Upper lobe of left lung (tissue), 6 donors: ENCODE measurements at regions not wholly inside any gene's neighbourhood (a gene's known extent, or its start where the extent isn't known, plus 50 kb on each side); places are given as distances from the start of the nearest gene placed in this dataset.

Experiments used
- ATAC-seq, 2 donors: fragments of 200-7000 bp; cut with Tn5 transposase; one replicate each; pipeline ENCODE4 v1.9.1; 2022; ENCODE audit warnings: mild to moderate bottlenecking in 2 of 2, moderate library complexity in 2 of 2; ENCODE audit not compliant: low FRiP score in 2 of 2
- DNase-seq, 2 donors: peaks; one replicate each; pipeline ENCODE4 v3.0.0-alpha.2; 2019 to 2020
- H3K27ac ChIP-seq, 4 donors: fragments of 200-600 bp; sonication (generic); one replicate each; pipeline ENCODE4 v1.5.1; 2016 to 2019
- H3K27me3 ChIP-seq, 4 donors: fragments of 200-600 bp; sonication (generic); one replicate each; pipeline ENCODE4 v1.5.1; 2017 to 2019
- H3K36me3 ChIP-seq, 4 donors: fragments of 200-600 bp; sonication (generic); one replicate each; pipeline ENCODE4 v1.5.1; 2016 to 2019
- H3K4me1 ChIP-seq, 4 donors: fragments of 200-600 bp; sonication (generic); one replicate each; pipeline ENCODE4 v1.5.1; 2018 to 2019
- H3K4me3 ChIP-seq, 4 donors: fragments of 200-600 bp; sonication (generic); one replicate each; pipeline ENCODE4 v1.5.1; 2017 to 2019; ENCODE audit warnings: mild to moderate bottlenecking in 2 of 4, moderate library complexity in 1 of 4
- H3K9me3 ChIP-seq, 4 donors: fragments of 200-600 bp; sonication (generic); one replicate each; pipeline ENCODE4 v1.5.1; 2018 to 2019
- EP300 ChIP-seq, 4 donors: sonication (generic); formaldehyde crosslinking; IDR thresholded peaks; one replicate each; pipeline ENCODE4 v1.5.1; 2017; ENCODE audit warnings: antibody characterized with exemption in 4 of 4, control low read depth in 2 of 4
- POLR2A ChIP-seq, 4 donors: fragments of 450-650 bp; IDR thresholded peaks; one replicate each; pipeline ENCODE4 v1.5.1; 2016 to 2017; ENCODE audit warnings: antibody characterized with exemption in 4 of 4, mild to moderate bottlenecking in 2 of 4
- POLR2AphosphoS5 ChIP-seq, 2 donors: sonication (generic); formaldehyde crosslinking; IDR thresholded peaks; one replicate each; pipeline ENCODE4 v1.5.1; 2017; ENCODE audit warnings: antibody characterized with exemption in 2 of 2
- WGBS, 2 donors: methylation state at CpG; one replicate each; pipeline ENCODE4 v1.1.5; 2017 to 2018; 5-methylcytosine and 5-hydroxymethylcytosine counted together
- TF ChIP-seq, protein P1 (sequence below), 6 experiments: fragments of 450-650 bp in 4 of 6; fragments of 200-600 bp in 2 of 6; sonication (generic) in 2 of 6; IDR thresholded peaks; one replicate each; pipeline ENCODE4 v1.5.1; 2016 to 2019; ENCODE audit warnings: antibody characterized with exemption in 6 of 6
- donor health status: DM: no; HTN: no; CAD: no; lungs with moderate emphysema.
- donor health status: DM: no; HTN: yes; CAD: no; lungs with severe emphysema.

DNA sequence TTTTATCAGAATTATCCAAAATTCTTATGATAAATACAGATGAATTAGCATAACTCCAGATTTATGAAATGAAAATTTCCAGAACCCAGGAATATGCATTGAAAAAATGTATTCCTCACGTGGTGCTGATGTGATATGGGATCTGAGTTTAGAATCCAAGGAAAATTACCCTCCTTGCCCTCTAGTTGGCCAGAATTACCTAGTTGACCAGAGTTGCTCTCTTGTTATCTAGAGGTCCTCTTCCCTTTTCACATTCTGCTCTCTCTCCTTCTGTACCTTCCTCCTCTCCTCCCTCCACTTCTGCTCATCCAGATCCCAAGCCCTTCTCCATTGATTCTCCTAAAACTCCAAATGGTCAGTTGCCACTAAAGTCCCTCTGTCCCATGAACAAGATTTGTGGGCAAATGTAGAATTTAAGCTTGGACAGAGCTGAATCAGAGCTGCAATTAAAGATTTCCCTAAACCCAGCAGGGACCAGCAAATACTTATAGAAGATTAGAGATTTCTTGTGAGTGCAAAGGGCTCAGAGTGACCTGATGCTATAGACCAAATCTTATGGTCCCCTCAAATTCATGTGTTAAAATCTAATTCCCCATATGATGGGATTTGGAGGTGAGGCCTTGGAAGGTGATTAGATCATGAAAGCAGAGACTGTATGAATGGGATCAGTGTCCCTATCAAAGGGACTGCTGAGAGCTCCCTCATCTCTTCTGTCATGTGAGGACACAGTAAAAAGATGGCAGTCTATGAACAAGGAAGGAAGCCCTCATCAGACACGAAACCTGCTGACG, 103.2 kb upstream of the IGLL5 start:
- Histone ChIP-seq H3K36me3 (no peaks in the 10 kb centered on the region), H3K4me1 (no peaks in the 10 kb centered on the region), H3K4me3 (no peak overlapping the region), H3K9me3 (no peaks in the 10 kb centered on the region), H3K27ac (no peak overlapping the region), H3K27me3 (no peaks in the 10 kb centered on the region)
- no peak for DNase-seq
- TF ChIP-seq POLR2AphosphoS5 (IDR thresholded peaks at IDR 0.05) (no peak), EP300 (IDR thresholded peaks at IDR 0.05) (no peak)
- ATAC-seq: no peak
- WGBS, 2 donors: 57 to 63% methylated on average over 3 of the region's 3 CpGs

DNA sequence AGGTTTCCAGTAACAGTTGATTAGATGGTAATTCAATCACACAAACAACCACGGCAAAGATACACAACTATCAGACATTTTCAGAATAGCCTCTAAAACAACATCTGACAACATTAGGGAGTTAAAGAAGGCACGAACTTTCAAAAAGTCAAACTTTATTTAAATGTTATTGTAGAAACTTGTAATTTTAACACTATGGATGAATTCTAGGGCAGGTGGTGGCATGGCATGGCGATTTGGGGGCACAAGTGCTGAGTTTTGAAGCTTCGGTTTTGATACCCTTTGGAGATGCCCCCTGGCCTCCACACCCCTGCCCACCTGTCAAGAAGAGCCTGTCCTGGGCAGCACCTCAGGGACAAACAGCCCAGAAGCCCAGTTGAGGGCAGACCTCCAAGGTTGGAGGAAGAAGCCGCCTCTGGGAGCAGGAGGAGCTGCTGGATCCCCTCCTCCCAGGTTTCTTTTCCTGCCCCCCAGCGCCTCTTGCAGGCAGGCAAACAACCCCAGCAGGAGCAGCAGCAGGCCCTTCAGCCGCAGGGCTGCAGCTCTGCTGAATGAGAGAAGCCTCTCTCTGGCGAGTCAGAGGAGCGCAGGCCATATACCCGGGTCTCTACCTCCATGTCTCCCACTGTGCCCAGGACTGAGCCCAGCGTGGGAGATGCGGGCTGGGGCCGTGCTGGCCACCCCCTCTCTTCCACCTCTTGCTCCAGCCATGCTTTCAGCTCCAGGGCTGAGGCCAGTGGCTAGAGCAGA, 102.1 kb upstream of the IGLL5 start:
- H3K4me1 ChIP-seq: no peaks in the 10 kb centered on the region
- DNase-seq (peak in 1 of 2 donors; percentile 53), ATAC-seq (peak in 1 of 2 donors; percentile 50)
- no peak overlapping the region for H3K27ac ChIP-seq
- no peaks in the 10 kb centered on the region for H3K36me3 ChIP-seq
- H3K4me3 ChIP-seq: no peak overlapping the region
- TF ChIP-seq POLR2AphosphoS5 (IDR thresholded peaks at IDR 0.05) (no peak), EP300 (IDR thresholded peaks at IDR 0.05) (no peak), POLR2A (IDR thresholded peaks at IDR 0.05) (no peak)
- TF ChIP-seq, protein P1, sequence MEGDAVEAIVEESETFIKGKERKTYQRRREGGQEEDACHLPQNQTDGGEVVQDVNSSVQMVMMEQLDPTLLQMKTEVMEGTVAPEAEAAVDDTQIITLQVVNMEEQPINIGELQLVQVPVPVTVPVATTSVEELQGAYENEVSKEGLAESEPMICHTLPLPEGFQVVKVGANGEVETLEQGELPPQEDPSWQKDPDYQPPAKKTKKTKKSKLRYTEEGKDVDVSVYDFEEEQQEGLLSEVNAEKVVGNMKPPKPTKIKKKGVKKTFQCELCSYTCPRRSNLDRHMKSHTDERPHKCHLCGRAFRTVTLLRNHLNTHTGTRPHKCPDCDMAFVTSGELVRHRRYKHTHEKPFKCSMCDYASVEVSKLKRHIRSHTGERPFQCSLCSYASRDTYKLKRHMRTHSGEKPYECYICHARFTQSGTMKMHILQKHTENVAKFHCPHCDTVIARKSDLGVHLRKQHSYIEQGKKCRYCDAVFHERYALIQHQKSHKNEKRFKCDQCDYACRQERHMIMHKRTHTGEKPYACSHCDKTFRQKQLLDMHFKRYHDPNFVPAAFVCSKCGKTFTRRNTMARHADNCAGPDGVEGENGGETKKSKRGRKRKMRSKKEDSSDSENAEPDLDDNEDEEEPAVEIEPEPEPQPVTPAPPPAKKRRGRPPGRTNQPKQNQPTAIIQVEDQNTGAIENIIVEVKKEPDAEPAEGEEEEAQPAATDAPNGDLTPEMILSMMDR (IDR thresholded peaks at IDR 0.05): no peak
- no peaks in the 10 kb centered on the region for H3K9me3 ChIP-seq
- WGBS, 2 donors: 84 to 88% methylated on average over 4 to 10 of the region's 13 CpGs
- H3K27me3 ChIP-seq: no peaks in the 10 kb centered on the region

DNA sequence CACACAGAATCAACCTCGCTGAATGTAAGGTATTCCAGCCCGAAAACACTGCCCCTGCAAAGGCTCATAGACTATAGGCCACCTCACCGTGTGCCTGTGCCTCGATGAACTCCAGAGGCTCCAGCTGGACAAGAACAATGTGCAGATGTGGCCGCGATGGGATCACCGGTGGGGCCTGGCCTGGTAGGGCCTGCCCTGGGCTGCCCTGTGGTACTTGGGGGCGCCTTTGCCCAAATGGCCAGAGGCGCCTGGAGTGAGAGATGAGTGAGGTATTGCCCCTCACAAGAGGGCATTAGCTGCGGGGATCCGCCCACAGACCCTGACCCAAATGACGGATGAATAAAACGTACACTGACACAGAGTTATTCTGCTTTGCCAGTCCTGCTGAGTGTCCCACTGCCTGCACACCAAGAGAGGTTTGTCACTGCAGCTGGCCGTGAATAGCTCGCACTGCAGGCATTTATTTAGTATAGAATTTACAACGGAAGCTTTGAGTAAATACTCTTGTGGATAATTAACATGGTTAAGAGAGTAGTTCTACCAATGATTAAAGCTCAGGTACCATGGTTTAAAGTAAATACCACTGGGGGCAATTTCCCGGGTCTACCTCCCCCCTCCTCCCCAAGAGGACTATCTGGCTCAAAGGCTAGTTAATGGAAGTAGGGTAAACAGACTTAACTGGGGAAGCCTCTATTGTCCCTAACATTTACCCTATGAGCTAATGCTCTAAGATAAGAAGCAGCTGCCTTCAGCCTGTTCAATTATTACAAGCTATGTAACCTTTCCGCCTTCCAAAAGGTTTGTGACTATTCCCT, 101.1 kb upstream of the IGLL5 start:
- Histone ChIP-seq H3K4me1 (no peaks in the 10 kb centered on the region), H3K36me3 (no peaks in the 10 kb centered on the region), H3K4me3 (no peak overlapping the region), H3K9me3 (no peaks in the 10 kb centered on the region), H3K27ac (no peak overlapping the region), H3K27me3 (no peaks in the 10 kb centered on the region)
- DNase-seq (no peak), ATAC-seq (no peak)
- WGBS, 2 donors: 73 to 79% methylated on average over 13 to 18 of the region's 18 CpGs
- no peak for TF ChIP-seq POLR2A (IDR thresholded peaks at IDR 0.05)
- TF ChIP-seq, protein P1 (IDR thresholded peaks at IDR 0.05): no peak
- no peak for TF ChIP-seq EP300 (IDR thresholded peaks at IDR 0.05)
- no peak for TF ChIP-seq POLR2AphosphoS5 (IDR thresholded peaks at IDR 0.05)

DNA sequence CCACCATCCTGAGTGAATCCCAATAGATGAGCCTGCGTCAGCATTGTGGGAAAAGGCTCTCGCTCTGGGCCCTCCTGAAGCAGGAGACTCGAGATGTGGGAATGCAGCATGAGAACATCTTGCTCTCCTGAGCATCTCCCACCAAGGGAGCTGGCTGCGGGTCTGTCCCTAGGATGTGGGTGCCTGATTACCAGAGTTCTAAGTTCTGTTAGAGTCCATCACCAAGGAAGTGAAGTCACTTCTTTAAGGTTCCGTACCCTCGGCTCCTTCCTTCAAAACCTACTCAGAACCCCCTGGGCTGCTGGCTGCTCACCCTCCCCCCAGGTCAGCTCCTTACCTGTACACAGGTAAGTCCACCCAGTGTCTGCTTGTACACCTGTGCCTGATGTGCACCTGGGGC, 100.5 kb upstream of the IGLL5 start:
- Histone ChIP-seq H3K27ac (no peak overlapping the region), H3K4me1 (no peaks in the 10 kb centered on the region), H3K9me3 (no peaks in the 10 kb centered on the region), H3K4me3 (no peak overlapping the region), H3K27me3 (no peaks in the 10 kb centered on the region), H3K36me3 (no peaks in the 10 kb centered on the region)
- DNase-seq (no peak), ATAC-seq (no peak)
- 94 to 100% methylated on average over 5 of the region's 6 CpGs for WGBS, 2 donors
- TF ChIP-seq POLR2A (IDR thresholded peaks at IDR 0.05) (no peak), EP300 (IDR thresholded peaks at IDR 0.05) (no peak), POLR2AphosphoS5 (IDR thresholded peaks at IDR 0.05) (no peak)
- TF ChIP-seq, protein P1 (IDR thresholded peaks at IDR 0.05): no peak
